H1 (cell line): ENCODE measurements at regions not wholly inside any gene's neighbourhood (a gene's known extent, or its start where the extent isn't known, plus 50 kb on each side); places are given as distances from the start of the nearest gene placed in this dataset.
A peak's percentile ranks its signal among the peaks of the same experiment; 100 is the strongest.

Source experiments
- CTCF ChIA-PET: fragments of 300-600 bp; sonication (Branson Sonifier 250); formaldehyde crosslinking; loops from one replicate; lab custom pipeline; 2021; ENCODE audit not compliant: partially characterized antibody; lab: Charles Lee
- POLR2A ChIA-PET: fragments of 300-600 bp; sonication (Branson Sonifier 250); formaldehyde crosslinking; loops from one replicate; lab custom pipeline; 2021; ENCODE audit warnings: inconsistent platforms; ENCODE audit not compliant: partially characterized antibody; lab: Charles Lee
- DNase-seq, 2 experiments: peaks; one replicate each; pipeline versions ENCODE4 v3.0.0 to v3.0.0-alpha.2; 2010 to 2022; ENCODE audit warnings: low spot score in 2 of 2, low read depth in 1 of 2, mixed read lengths in 1 of 2
- FAIRE-seq: peaks from 2 replicates; lab custom pipeline; 2011; peaks lifted over from hg19 to GRCh38; lab: Jason Lieb, UNC
- H2AFZ ChIP-seq: 2 replicates; pipeline ENCODE4 v1.8.1; 2012; ENCODE audit warnings: low read length, inconsistent platforms
- H2AK5ac ChIP-seq: 2 replicates; pipeline ENCODE4 v1.6.1; 2013; ENCODE audit warnings: low read depth, low read length
- H2BK120ac ChIP-seq: replicated peaks from 2 replicates; pipeline ENCODE3; 2013; ENCODE audit warnings: low read depth, low read length, inconsistent platforms
- H2BK12ac ChIP-seq: 2 replicates; pipeline ENCODE4 v1.6.1; 2013; ENCODE audit warnings: low read depth, low read length
- H2BK15ac ChIP-seq: 2 replicates; pipeline ENCODE4 v1.6.1; 2013; ENCODE audit warnings: low read length
- H2BK20ac ChIP-seq: 2 replicates; pipeline ENCODE4 v1.6.1; 2013; ENCODE audit warnings: low read length
- H2BK5ac ChIP-seq: 2 replicates; pipeline ENCODE4 v1.6.1; 2013; ENCODE audit warnings: low read depth, low read length
- H3K14ac ChIP-seq: 2 replicates; pipeline ENCODE4 v1.6.1; 2013; ENCODE audit warnings: inconsistent platforms; ENCODE audit not compliant: insufficient read length
- H3K18ac ChIP-seq: 2 replicates; pipeline ENCODE4 v1.6.1; 2013; ENCODE audit warnings: low read length; ENCODE audit errors: extremely low read depth
- H3K23ac ChIP-seq: 2 replicates; pipeline ENCODE4 v1.6.1; 2013; ENCODE audit warnings: inconsistent platforms; ENCODE audit not compliant: insufficient read length
- H3K23me2 ChIP-seq: 2 replicates; pipeline ENCODE4 v1.6.1; 2013; ENCODE audit warnings: low read depth, low read length
- H3K27ac ChIP-seq: 2 replicates; pipeline ENCODE4 v1.6.1; 2011; ENCODE audit warnings: low read depth, low read length, inconsistent platforms
- H3K27me3 ChIP-seq, 4 experiments: replicated peaks in 1 of 4; 1 replicate in 1 of 4; 2 replicates in 3 of 4; pipeline versions ENCODE4 v1.6.1 to v1.8.1; 2011 to 2013; ENCODE audit warnings: low read length in 3 of 4, mild to moderate bottlenecking in 3 of 4, inconsistent platforms in 2 of 4, mixed read lengths in 2 of 4, moderate library complexity in 1 of 4; ENCODE audit not compliant: control insufficient read depth in 3 of 4, insufficient read depth in 3 of 4; ENCODE audit errors: extremely low read depth in 1 of 4
- H3K36me3 ChIP-seq, 4 experiments: 2 replicates each; pipeline versions ENCODE4 v1.6.1 to v1.8.1; 2011 to 2013; ENCODE audit warnings: mild to moderate bottlenecking in 4 of 4, low read length in 3 of 4, moderate library complexity in 2 of 4, control low read depth in 1 of 4, inconsistent platforms in 1 of 4; ENCODE audit not compliant: insufficient read depth in 4 of 4, control insufficient read depth in 2 of 4
- H3K4ac ChIP-seq: replicated peaks from 2 replicates; pipeline ENCODE3; 2013; ENCODE audit warnings: low read length, low read depth, mixed read lengths, inconsistent platforms; ENCODE audit not compliant: insufficient read length
- H3K4me1 ChIP-seq, 4 experiments: replicated peaks in 1 of 4; 1 replicate in 1 of 4; 2 replicates in 3 of 4; pipeline versions ENCODE4 v1.6.1 to v1.8.1; 2011 to 2013; ENCODE audit warnings: low read length in 3 of 4, inconsistent platforms in 2 of 4, mixed read lengths in 1 of 4; ENCODE audit not compliant: insufficient read depth in 4 of 4, control insufficient read depth in 3 of 4
- H3K4me2 ChIP-seq, 2 experiments: 2 replicates each; pipeline versions ENCODE4 v1.6.1 to v1.8.1; 2011 to 2013; ENCODE audit warnings: low read depth in 2 of 2, low read length in 2 of 2, control low read depth in 1 of 2, inconsistent platforms in 1 of 2, mild to moderate bottlenecking in 1 of 2; ENCODE audit not compliant: insufficient read depth in 1 of 2
- H3K4me3 ChIP-seq, 4 experiments: fragments of 200-600, 300-600 bp in 1 of 4; sonication (generic), shearing (Covaris generic), sonication (Bioruptor Twin) in 1 of 4; 2 replicates each; pipeline versions ENCODE4 v1.5.1 to v1.8.1; 2011 to 2016; ENCODE audit warnings: low read length in 4 of 4, low read depth in 3 of 4, control low read depth in 2 of 4, inconsistent platforms in 2 of 4, mild to moderate bottlenecking in 2 of 4, mixed read lengths in 1 of 4, moderate library complexity in 1 of 4; ENCODE audit not compliant: insufficient read depth in 2 of 4; ENCODE audit errors: extremely low read depth in 1 of 4
- H3K56ac ChIP-seq: replicated peaks from 2 replicates; pipeline ENCODE3; 2013; ENCODE audit warnings: low read depth, mild to moderate bottlenecking, mixed read lengths, low read length, inconsistent platforms; ENCODE audit not compliant: insufficient read length
- H3K79me1 ChIP-seq: 2 replicates; pipeline ENCODE4 v1.6.1; 2013; ENCODE audit warnings: low read depth, low read length, control low read depth
- H3K79me2 ChIP-seq, 2 experiments: 2 replicates each; pipeline versions ENCODE4 v1.6.1 to v1.8.1; 2012 to 2013; ENCODE audit warnings: low read length in 2 of 2, mild to moderate bottlenecking in 2 of 2, inconsistent platforms in 1 of 2; ENCODE audit not compliant: insufficient read depth in 2 of 2, control insufficient read depth in 1 of 2
- H3K9ac ChIP-seq, 4 experiments: replicated peaks in 1 of 4; 1 replicate in 1 of 4; 2 replicates in 3 of 4; pipeline versions ENCODE4 v1.6.1 to v1.8.1; 2011 to 2013; ENCODE audit warnings: low read depth in 3 of 4, low read length in 3 of 4, control low read depth in 2 of 4, mild to moderate bottlenecking in 2 of 4, moderate library complexity in 2 of 4, inconsistent platforms in 1 of 4; ENCODE audit errors: extremely low read depth in 1 of 4
- H3K9me3 ChIP-seq, 2 experiments: 2 replicates each; pipeline versions ENCODE4 v1.6.1 to v1.8.1; 2012 to 2013; ENCODE audit warnings: mild to moderate bottlenecking in 2 of 2, moderate library complexity in 2 of 2, control low read depth in 1 of 2, inconsistent platforms in 1 of 2, low read depth in 1 of 2, low read length in 1 of 2, mixed read lengths in 1 of 2; ENCODE audit not compliant: insufficient read depth in 2 of 2
- H4K20me1 ChIP-seq, 2 experiments: replicated peaks in 1 of 2; 2 replicates each; pipeline versions ENCODE3 to v1.8.1; 2011 to 2013; ENCODE audit warnings: inconsistent platforms in 2 of 2, low read length in 2 of 2, mild to moderate bottlenecking in 1 of 2; ENCODE audit not compliant: insufficient read depth in 2 of 2, control insufficient read depth in 1 of 2
- H4K5ac ChIP-seq: 2 replicates; pipeline ENCODE4 v1.6.1; 2013; ENCODE audit warnings: low read length, low read depth, mixed read lengths, inconsistent platforms; ENCODE audit not compliant: insufficient read length
- H4K8ac ChIP-seq: 2 replicates; pipeline ENCODE4 v1.8.0; 2013; ENCODE audit warnings: mild to moderate bottlenecking, moderate library complexity, low read length, inconsistent platforms; ENCODE audit not compliant: insufficient read depth; ENCODE audit errors: extremely low read depth
- H4K91ac ChIP-seq: replicated peaks from 2 replicates; pipeline ENCODE3; 2013; ENCODE audit warnings: low read length, mixed read lengths, inconsistent platforms; ENCODE audit not compliant: insufficient read length
- BCL11A ChIP-seq, 2 experiments: IDR thresholded peaks; one replicate each; pipeline ENCODE4 v1.6.1; 2011; ENCODE audit warnings: low read depth in 2 of 2, low read length in 2 of 2, mild to moderate bottlenecking in 2 of 2
- CBX8 ChIP-seq: fragments of 300-800, 300-1000 bp; sonication (generic); IDR thresholded peaks from 2 replicates; pipeline ENCODE4 v1.7.1; 2016; ENCODE audit warnings: low read depth, low read length, borderline replicate concordance
- CHD2 ChIP-seq: IDR thresholded peaks from 2 replicates; pipeline ENCODE4 v1.6.1; 2012; ENCODE audit warnings: low read length, improper control_type of control experiment
- CREB1 ChIP-seq: IDR thresholded peaks from 2 replicates; pipeline ENCODE4 v1.6.1; 2012; ENCODE audit warnings: inconsistent platforms
- CTBP2 ChIP-seq: IDR thresholded peaks from 2 replicates; pipeline ENCODE4 v1.7.0; 2011; ENCODE audit warnings: borderline replicate concordance, mild to moderate bottlenecking, moderate library complexity, mixed read lengths, low read length; ENCODE audit not compliant: insufficient read depth, insufficient read length
- GABPA ChIP-seq: IDR thresholded peaks from 2 replicates; pipeline ENCODE4 v1.6.1; 2011; ENCODE audit warnings: mild to moderate bottlenecking, low read length, moderate library complexity, borderline replicate concordance; ENCODE audit not compliant: insufficient read depth
- GTF2F1 ChIP-seq: IDR thresholded peaks from 2 replicates; pipeline ENCODE4 v1.6.1; 2012; ENCODE audit warnings: low read depth, low read length, improper control_type of control experiment, borderline replicate concordance
- JUND ChIP-seq: IDR thresholded peaks from 2 replicates; pipeline ENCODE4 v1.6.1; 2011; ENCODE audit warnings: mild to moderate bottlenecking, improper control_type of control experiment, low read length
- POLR2AphosphoS5 ChIP-seq: IDR thresholded peaks from 2 replicates; pipeline ENCODE4 v1.6.1; 2011; ENCODE audit warnings: low read depth, low read length
- POU5F1 ChIP-seq: IDR thresholded peaks from 2 replicates; pipeline ENCODE4 v1.6.1; 2011; ENCODE audit warnings: low read depth, mild to moderate bottlenecking, low read length, moderate library complexity
- SIN3A ChIP-seq, 2 experiments: IDR thresholded peaks in 1 of 2; conservative IDR thresholded peaks in 1 of 2; 2 replicates each; pipeline ENCODE4 v1.6.1; 2011 to 2012; ENCODE audit warnings: low read length in 2 of 2, improper control_type of control experiment in 1 of 2, low read depth in 1 of 2, mild to moderate bottlenecking in 1 of 2
- SIRT6 ChIP-seq: IDR thresholded peaks from one replicate; pipeline ENCODE4 v1.7.1; 2012; ENCODE audit warnings: low read length, inconsistent platforms
- TAF1 ChIP-seq: IDR thresholded peaks from 2 replicates; pipeline ENCODE4 v1.6.1; 2011; ENCODE audit warnings: mild to moderate bottlenecking, low read depth, low read length
- TAF7 ChIP-seq: optimal IDR thresholded peaks from 2 replicates; pipeline ENCODE3; 2011; ENCODE audit warnings: low read depth, mild to moderate bottlenecking, inconsistent platforms, low read length, moderate library complexity, borderline replicate concordance
- TCF12 ChIP-seq: IDR thresholded peaks from 2 replicates; pipeline ENCODE4 v1.6.1; 2011; ENCODE audit warnings: low read depth, mild to moderate bottlenecking, low read length
- TEAD4 ChIP-seq: IDR thresholded peaks from 2 replicates; pipeline ENCODE4 v1.6.1; 2012; ENCODE audit warnings: low read depth, low read length, inconsistent platforms, mixed read lengths
- YY1 ChIP-seq: IDR thresholded peaks from 2 replicates; pipeline ENCODE4 v1.6.1; 2011; ENCODE audit warnings: low read depth, mild to moderate bottlenecking, low read length
- WGBS, 2 experiments: shearing (Covaris generic) in 1 of 2; methylation state at CpG; one replicate each; pipeline versions ENCODE4 v1.1.6 to v1.1.7; 2013 to 2015; ENCODE audit warnings: low lambda C conversion rate in 2 of 2, mixed read lengths in 2 of 2, inconsistent platforms in 1 of 2, low coverage in 1 of 2, missing lambda C conversion rate in 1 of 2; ENCODE audit not compliant: insufficient replicate concordance in 2 of 2, insufficient coverage in 1 of 2, insufficient read length in 1 of 2; ENCODE audit errors: extremely low coverage in 1 of 2, missing lambda C conversion rate in 1 of 2; 5-methylcytosine and 5-hydroxymethylcytosine counted together

- no peak overlapping the region for H2BK12ac ChIP-seq
- WGBS, 2 experiments = 87% methylated on average over 2 of the region's 2 CpGs; no CpG with 5 or more reads in 1 of the 2 experiments
- TF ChIP-seq CREB1 = no peak
- TF ChIP-seq TCF12 = no peak
- no peak for TF ChIP-seq GTF2F1
- no peak for TF ChIP-seq TAF1
- TF ChIP-seq CHD2 = no peak
- TF ChIP-seq SIN3A (conservative IDR thresholded peaks at IDR 0.05 in 1 of 2, IDR thresholded peaks at IDR 0.05 in 1 of 2; ENCODE audit: low read depth in 1 of 2, low read length in 2 of 2) = no peak
- TF ChIP-seq BCL11A (IDR thresholded peaks at IDR 0.05; ENCODE audit: low read depth in 2 of 2, low read length in 2 of 2) = no peak
- no peak for TF ChIP-seq SIRT6
- TF ChIP-seq YY1 = no peak
- no peak for TF ChIP-seq JUND
- TF ChIP-seq TAF7 = no peak
- TF ChIP-seq GABPA = no peak
- TF ChIP-seq POLR2AphosphoS5 = no peak
- no peak for TF ChIP-seq CTBP2
- TF ChIP-seq POU5F1 = no peak
- no peak for TF ChIP-seq TEAD4
- TF ChIP-seq CBX8 = no peak
Measured at GRCh38 chr1:34277150-34277549, 100.4 kb downstream of the C1orf94 start.

More at GRCh38 chr1:34277150-34277549, 100.4 kb downstream of the C1orf94 start:
- POLR2A ChIA-PET = no interaction called here
- no peak overlapping the region for H3K18ac ChIP-seq
- H3K4me1 ChIP-seq = no peaks in the 10 kb centered on the region
- no peak overlapping the region for H3K56ac ChIP-seq
- H3K9me3 ChIP-seq = no peaks in the 10 kb centered on the region
- 0 out of 2 replicates have a peak, but pooled peaks cover 3% of the 10 kb centered on the region for H3K23me2 ChIP-seq
- no peaks in the 10 kb centered on the region for H3K79me2 ChIP-seq
- no peak overlapping the region for H4K91ac ChIP-seq
- H2BK120ac ChIP-seq = no peak overlapping the region
- no peak for FAIRE-seq
- no peak overlapping the region for H3K27ac ChIP-seq
- no peaks in the 10 kb centered on the region for H4K20me1 ChIP-seq
- H3K4me2 ChIP-seq = no peak overlapping the region
- H2BK20ac ChIP-seq = no peak overlapping the region
- H2BK15ac ChIP-seq = no peak overlapping the region
- H2BK5ac ChIP-seq = no peak overlapping the region
- no peaks in the 10 kb centered on the region; a peak in 1 of 7 replicates for H3K27me3 ChIP-seq
- H3K4me3 ChIP-seq = no peak overlapping the region
- CTCF ChIA-PET = no interaction called here
- no peak overlapping the region for H3K9ac ChIP-seq
- no peak overlapping the region for H2AFZ ChIP-seq
- no peak overlapping the region for H3K4ac ChIP-seq
- peak in 1 of 2 experiments; percentile 7 for DNase-seq
- H2AK5ac ChIP-seq = no peak overlapping the region
- no peak overlapping the region for H3K23ac ChIP-seq
- no peaks in the 10 kb centered on the region for H3K79me1 ChIP-seq
- no peaks in the 10 kb centered on the region for H3K36me3 ChIP-seq
- H4K5ac ChIP-seq = no peak overlapping the region
- H3K14ac ChIP-seq = no peak overlapping the region
- no peak overlapping the region for H4K8ac ChIP-seq
